Neural progenitor cell (in vitro differentiated cells): ENCODE measurements at regions not wholly inside any gene's neighbourhood (a gene's known extent, or its start where the extent isn't known, plus 50 kb on each side); places are given as distances from the start of the nearest gene placed in this dataset.

Experiments
- CTCF ChIP-seq: fragments of 200-600 bp; sonication (generic); IDR thresholded peaks from 2 replicates; pipeline ENCODE4 v1.5.1; 2017; ENCODE audit warnings: antibody characterized with exemption, mild to moderate bottlenecking
- EZH2phosphoT487 ChIP-seq: fragments of 200-600 bp; sonication (generic); IDR thresholded peaks from 2 replicates; pipeline ENCODE4 v1.6.1; 2017; ENCODE audit warnings: antibody characterized with exemption

GRCh38 chr5:124330595-124331220, 415.7 kb downstream of the ZNF608 start:
- TF ChIP-seq EZH2phosphoT487: no peak
- TF ChIP-seq CTCF: no peak
